ENCODE measurements at regions not wholly inside any gene's neighbourhood (a gene's known extent, or its start where the extent isn't known, plus 50 kb on each side); places are given as distances from the start of the nearest gene placed in this dataset.

- no peak overlapping the region for H3K27ac ChIP-seq (ENCODE audit: low read depth, low read length)
- CTCF ChIA-PET = no interaction called here
- no peaks in the 10 kb centered on the region for H3K27me3 ChIP-seq (ENCODE audit: control insufficient read depth, insufficient read depth, low read length)
- H3K9me3 ChIP-seq (ENCODE audit: control insufficient read depth, insufficient read depth, low read length) = peaks cover 4% of the 10 kb centered on the region; the same call in 1 of the 2 replicates
- POLR2A ChIA-PET = interaction anchor here (0.7 kb wide), 1 partner anchor 31 kb away, joined by 3 read pairs; no protein-coding TSS in a partner anchor
- no peak overlapping the region for H3K4me3 ChIP-seq (ENCODE audit: low read depth, low read length)
- no peak for TF ChIP-seq CTCF (IDR thresholded peaks at IDR 0.05; ENCODE audit: low read depth, low read length)
- DNase-seq (ENCODE audit: low read depth, low spot score) = no peak
These were observed 722.7 kb downstream of the TSN start for GRCh38 chr2:122478117-122478516.

- H3K4me3 ChIP-seq (ENCODE audit: low read depth, low read length) = no peak overlapping the region
- DNase-seq (ENCODE audit: low read depth, low spot score) = no peak
These were observed 723.3 kb downstream of the TSN start for GRCh38 chr2:122478771-122479170.

DNA sequence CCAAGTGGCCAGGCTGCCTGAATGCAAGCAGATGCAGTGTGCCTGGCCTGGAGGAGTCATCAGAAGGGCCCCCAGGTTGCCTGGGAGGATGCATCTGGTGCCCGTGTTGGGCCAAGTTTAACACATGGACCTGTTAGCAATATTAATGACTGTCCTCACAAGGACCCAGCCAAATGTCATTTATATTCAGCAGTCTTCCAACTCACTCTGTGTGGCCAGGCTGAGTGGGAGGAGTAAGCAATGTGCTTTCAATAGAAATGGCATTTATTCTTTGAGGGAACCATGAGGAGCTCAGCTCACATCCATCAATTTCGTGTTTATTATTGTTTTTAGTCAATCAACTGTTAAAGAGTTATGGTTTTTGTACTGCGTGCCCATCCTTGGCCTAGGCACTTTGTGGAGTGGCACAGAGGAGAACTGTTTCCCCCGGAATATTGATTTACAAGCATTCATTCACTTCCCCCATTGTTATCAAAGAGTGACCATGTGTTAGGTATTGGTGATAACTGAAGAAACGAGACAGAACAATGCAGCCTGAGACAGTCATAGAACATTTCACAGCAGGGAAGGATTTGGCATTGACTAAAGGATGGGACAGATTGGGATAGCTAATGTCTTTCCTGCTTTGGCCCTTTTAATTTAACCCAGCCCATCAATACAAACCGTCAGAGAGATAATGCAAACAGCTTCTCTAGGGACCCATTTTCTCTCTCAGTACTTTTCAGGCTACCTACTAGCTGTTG is 725.2 kb downstream of the TSN start:
- TF ChIP-seq CTCF (IDR thresholded peaks at IDR 0.05; ENCODE audit: low read depth, low read length) = no peak
- Histone ChIP-seq H3K9me3 (ENCODE audit: control insufficient read depth, insufficient read depth, low read length) (peaks cover 4% of the 10 kb centered on the region; the same call in 1 of the 2 replicates), H3K27ac (ENCODE audit: low read depth, low read length) (no peak overlapping the region), H3K27me3 (ENCODE audit: control insufficient read depth, insufficient read depth, low read length) (no peaks in the 10 kb centered on the region), H3K4me3 (ENCODE audit: low read depth, low read length) (no peak overlapping the region)
- DNase-seq (ENCODE audit: low read depth, low spot score) = no peak
- ChIA-PET POLR2A (no interaction called here), CTCF (no interaction called here)

More at GRCh38 chr2:122478771-122479170, 723.3 kb downstream of the TSN start:
- TF ChIP-seq CTCF (IDR thresholded peaks at IDR 0.05; ENCODE audit: low read depth, low read length) = no peak
- Histone ChIP-seq H3K9me3 (ENCODE audit: control insufficient read depth, insufficient read depth, low read length) (peaks cover 4% of the 10 kb centered on the region; the same call in 1 of the 2 replicates), H3K27ac (ENCODE audit: low read depth, low read length) (no peak overlapping the region), H3K27me3 (ENCODE audit: control insufficient read depth, insufficient read depth, low read length) (no peaks in the 10 kb centered on the region)
- ChIA-PET POLR2A (interaction anchor here (0.7 kb wide), 1 partner anchor 31 kb away, joined by 3 read pairs; no protein-coding TSS in a partner anchor), CTCF (no interaction called here)

GRCh38 chr2:122481244-122481622 is 725.8 kb downstream of the TSN start:
- no peaks in the 10 kb centered on the region for H3K27me3 ChIP-seq (ENCODE audit: control insufficient read depth, insufficient read depth, low read length)
- ChIA-PET POLR2A (no interaction called here), CTCF (no interaction called here)
- no peak overlapping the region for H3K4me3 ChIP-seq (ENCODE audit: low read depth, low read length)
- no peak overlapping the region for H3K27ac ChIP-seq (ENCODE audit: low read depth, low read length)
- no peak for TF ChIP-seq CTCF (IDR thresholded peaks at IDR 0.05; ENCODE audit: low read depth, low read length)
- DNase-seq (ENCODE audit: low read depth, low spot score) = no peak
- H3K9me3 ChIP-seq (ENCODE audit: control insufficient read depth, insufficient read depth, low read length) = peaks cover 4% of the 10 kb centered on the region; the same call in 1 of the 2 replicates

- DNase-seq (ENCODE audit: low read depth, low spot score) = no peak
- no peaks in the 10 kb centered on the region for H3K27me3 ChIP-seq (ENCODE audit: control insufficient read depth, insufficient read depth, low read length)
- POLR2A ChIA-PET = no interaction called here
- H3K4me3 ChIP-seq (ENCODE audit: low read depth, low read length) = no peak overlapping the region
- CTCF ChIA-PET = no interaction called here
- peaks cover 4% of the 10 kb centered on the region; the same call in 1 of the 2 replicates for H3K9me3 ChIP-seq (ENCODE audit: control insufficient read depth, insufficient read depth, low read length)
- H3K27ac ChIP-seq (ENCODE audit: low read depth, low read length) = no peak overlapping the region
- TF ChIP-seq CTCF (IDR thresholded peaks at IDR 0.05; ENCODE audit: low read depth, low read length) = no peak
These were observed 726.3 kb downstream of the TSN start for GRCh38 chr2:122481717-122482116.
